ENCODE measurements at regions not wholly inside any gene's neighbourhood (a gene's known extent, or its start where the extent isn't known, plus 50 kb on each side); places are given as distances from the start of the nearest gene placed in this dataset.
"Not testable (repeated sequence)": the region's sequence is repeated elsewhere in the genome, so short reads cannot be mapped to it uniquely, and the experiment has no call there.

DNA sequence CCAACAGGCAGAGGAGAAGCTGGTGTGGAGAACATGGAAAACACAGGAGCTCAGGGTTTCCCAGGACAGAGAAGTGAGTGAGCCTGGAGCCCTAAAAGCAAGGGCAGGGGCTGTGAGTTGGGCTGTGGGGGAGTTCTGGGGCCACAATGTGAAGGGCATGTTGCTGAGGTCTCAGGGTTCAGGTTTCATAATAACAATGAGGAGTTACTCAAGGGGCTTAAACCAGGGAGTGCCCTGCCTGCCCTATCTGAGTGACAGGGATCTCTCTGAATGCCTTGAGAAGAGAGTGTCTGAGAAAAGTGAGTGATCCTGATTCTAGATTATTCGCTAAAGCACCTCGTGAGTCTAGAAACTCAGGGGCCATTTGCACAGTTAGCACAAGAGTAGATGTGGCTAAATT, 129.6 kb downstream of the VPREB1 start:
- no peak for DNase-seq

DNA sequence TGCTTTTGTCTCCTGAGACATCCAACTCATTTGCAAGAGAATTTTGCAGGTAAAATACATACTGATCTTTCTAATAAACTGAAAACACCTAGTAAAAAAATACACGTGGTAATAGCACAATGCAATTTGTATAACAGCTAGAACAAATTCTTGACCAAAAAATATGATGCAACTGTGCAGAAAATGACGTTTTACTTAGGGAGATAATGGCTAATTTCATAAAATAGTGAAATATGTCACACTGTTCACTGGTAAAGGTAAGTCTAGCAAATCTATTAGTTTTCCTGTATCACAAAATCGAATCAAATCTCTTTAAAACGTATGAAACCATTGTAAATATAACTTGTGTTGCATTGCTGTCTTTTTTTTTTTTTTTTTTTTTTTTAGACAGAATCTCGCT, 130.0 kb downstream of the VPREB1 start:
- DNase-seq = no peak

DNA sequence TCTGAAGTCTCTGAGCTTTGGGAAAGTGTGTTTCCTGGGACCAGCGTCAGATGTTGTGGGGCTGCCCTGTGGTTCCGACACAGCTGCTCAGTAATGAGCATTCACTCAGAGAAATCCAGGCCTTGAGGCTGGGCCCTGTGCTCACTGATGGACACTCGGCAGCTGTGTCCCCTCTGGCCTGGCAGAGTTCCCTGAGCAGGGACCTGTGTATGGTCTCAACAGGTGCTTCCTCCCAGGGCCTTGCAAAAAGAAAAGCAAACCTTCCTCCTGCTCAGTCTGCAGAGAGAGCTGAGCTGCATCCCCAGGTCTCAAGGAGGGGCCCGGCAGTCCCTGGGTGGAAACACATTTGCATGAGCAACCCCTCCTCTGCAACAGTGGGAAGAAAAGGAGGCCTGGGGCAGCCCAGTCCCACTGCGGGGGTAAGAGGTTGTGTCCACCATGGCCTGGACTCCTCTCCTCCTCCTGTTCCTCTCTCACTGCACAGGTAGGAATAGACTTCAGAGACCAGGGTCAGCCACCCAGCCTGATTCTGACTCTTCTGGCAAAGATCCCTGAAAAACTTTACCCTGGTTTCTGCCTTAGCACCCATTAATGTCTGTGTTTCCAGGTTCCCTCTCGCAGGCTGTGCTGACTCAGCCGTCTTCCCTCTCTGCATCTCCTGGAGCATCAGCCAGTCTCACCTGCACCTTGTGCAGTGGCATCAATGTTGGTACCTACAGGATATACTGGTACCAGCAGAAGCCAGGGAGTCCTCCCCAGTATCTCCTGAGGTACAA, 131.2 kb downstream of the VPREB1 start:
- DNase-seq = no peak

DNA sequence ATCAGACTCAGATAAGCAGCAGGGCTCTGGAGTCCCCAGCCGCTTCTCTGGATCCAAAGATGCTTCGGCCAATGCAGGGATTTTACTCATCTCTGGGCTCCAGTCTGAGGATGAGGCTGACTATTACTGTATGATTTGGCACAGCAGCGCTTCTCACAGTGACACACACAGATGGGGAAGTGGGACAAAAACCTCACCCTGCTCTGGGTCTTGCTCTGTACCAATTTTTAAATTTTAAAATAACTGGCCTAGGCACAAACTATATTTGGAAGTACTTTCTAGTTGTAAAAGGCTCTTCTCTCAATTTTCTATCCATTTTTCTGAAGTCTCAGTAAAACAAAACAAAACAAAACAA, 131.7 kb downstream of the VPREB1 start:
- DNase-seq = no peak

DNA sequence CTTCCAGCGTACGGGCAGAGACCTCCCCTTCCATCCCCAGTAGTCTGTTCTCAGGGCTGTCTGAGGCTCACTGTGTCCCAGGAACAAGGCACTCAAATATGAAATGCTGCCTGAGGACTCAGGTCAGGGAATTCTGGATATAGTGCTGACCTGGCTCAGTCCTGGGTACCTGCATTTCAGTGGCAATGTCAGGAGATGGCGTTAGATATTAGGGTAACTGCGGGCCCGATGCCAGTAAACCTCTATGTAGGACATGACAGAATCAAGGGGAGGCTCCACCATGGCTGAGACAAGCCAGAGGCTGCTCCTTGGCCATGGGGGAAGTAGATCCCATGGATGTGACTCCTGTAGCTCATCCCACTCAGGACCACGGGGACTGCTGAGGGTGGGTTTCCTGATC, 131.7 kb downstream of the ZNF280B start:
- DNase-seq = not testable (repeated sequence)

DNA sequence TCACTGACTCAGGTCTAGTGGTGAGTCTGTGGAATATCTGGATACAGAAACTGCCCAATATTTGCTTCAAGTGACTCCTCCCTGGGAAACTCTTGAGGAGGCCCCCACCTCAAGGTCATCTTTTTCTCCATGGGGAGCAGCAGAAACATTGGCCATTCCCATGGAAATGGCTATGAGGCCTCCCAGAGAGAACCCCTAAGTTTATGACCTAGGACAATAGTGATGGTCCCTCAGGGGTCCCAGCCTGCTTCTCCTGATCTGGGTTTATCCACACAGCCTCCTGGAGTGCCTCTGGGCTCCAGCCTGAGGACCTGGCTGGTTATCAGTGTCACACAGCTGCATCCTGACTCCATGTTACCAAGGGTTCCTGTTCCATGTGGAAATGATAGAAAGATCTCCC, 131.2 kb downstream of the ZNF280B start:
- DNase-seq = no peak

DNA sequence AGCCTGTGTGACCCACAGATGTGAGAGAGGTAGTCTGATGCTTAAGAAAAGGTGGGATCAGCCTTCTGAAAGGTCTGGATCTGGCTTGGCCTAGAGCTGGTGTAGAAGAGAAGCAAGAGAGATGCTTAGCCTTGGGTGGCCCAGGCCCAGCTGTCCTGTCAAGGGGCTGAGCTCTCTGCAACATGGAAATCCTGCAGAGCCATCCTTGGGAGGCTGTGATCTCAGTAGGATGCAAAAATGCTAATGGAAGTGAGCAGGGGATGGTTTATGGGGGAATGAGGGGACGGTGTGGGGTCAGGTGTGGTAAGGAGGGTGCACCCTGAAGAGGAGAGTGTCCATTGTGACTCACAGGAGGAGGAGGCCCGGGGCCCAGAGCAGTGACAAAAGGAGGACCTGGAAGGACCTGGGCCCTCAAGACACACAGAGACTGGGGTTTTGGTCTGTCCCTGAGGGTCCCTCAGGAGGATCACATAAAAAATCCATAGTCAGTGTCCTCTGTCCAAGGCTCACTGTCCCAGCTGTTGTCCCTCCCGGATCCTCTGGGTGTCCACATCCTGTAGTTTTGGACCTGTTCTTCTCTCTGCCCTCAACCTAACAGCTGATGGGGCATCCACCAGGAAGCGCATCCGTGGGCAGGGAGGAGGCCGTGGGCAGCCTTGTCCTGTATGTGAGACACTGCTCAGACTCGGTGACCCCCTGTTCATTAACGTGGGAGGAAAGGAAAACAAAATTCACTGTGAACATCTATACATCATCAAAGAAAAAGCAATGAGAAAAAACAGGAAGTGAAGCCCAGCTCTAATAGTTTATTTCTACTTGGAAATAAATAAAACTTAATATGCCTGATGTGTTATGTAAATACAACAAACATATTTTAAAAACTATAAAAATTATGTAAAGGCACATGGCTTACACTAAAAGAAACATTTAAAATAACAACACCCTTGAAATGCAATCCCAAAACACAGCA, 129.8 kb downstream of the ZNF280B start:
- DNase-seq = no peak

GRCh38 chr22:22380098-22381030, 128.2 kb downstream of the ZNF280B start:
- no peak for DNase-seq

GRCh38 chr22:22381292-22381691, 127.2 kb downstream of the ZNF280B start:
- not testable (repeated sequence) for DNase-seq

DNA sequence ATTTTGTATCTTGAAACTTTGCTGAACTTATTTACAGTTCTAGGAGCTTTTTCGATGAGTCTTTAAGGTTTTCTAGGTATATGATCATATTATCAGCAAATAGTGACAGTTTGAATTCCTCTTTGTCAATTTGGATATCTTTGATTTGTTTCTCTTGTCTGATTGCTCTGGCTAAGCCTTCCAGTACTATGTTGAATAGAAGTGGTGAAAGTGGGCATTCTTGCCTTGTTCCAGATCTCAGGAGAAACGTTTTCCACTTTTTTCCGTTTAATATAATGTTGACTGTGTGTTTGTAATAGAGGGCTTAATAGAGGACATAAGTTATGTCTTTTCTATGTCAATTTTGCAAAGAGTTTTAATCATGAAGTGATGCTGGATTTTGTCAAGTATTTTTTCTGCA, 124.3 kb downstream of the ZNF280B start:
- no peak for DNase-seq

GRCh38 chr22:22384668-22385244, 123.8 kb downstream of the ZNF280B start:
- DNase-seq = no peak

DNA sequence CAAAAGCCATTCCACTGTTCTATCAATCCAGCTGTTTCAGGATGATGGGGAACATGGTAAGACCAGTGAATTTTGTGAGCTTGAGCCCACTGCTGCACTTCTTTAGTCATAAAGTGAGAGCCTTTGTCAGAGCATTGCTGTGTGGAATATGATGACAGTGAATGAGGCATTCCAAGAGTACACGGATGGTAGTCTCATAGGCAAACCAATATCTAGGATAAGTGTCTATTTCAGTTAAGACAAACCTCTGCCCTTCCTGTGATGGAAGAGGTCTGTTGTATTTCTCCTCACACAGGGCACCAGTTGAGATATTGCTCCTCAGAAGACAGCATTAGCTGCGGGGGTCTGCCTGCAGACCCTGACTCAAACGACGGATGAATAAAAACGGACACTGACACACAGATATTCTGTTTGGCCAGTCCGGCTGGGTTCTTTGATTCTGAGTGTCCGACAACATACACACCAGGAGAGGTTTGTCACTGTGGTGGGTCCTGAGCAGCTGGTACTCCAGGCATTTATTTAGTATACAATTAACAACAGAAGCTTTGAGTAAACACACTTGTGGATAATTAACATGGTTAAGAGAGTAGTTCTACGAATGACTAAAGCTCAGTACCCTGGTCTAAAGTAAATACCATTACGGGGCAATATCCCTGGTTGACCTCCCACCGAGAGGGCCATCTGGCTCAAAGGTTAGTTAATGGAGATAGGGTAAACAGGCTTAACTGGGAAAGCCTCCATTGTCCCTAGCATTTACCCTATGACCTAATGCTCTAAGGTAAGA, 121.7 kb downstream of the ZNF280B start:
- no peak for DNase-seq

- no peak for DNase-seq
These were observed 121.2 kb downstream of the ZNF280B start for GRCh38 chr22:22387386-22387736.

GRCh38 chr22:22388090-22388489, 120.5 kb downstream of the ZNF280B start:
- DNase-seq = no peak

- DNase-seq = no peak
These were observed 120.0 kb downstream of the ZNF280B start for GRCh38 chr22:22388494-22388893.

- no peak for DNase-seq
These were observed 119.1 kb downstream of the ZNF280B start for GRCh38 chr22:22389467-22389866.

- DNase-seq = no peak
These were observed 117.6 kb downstream of the ZNF280B start for GRCh38 chr22:22390989-22391388.

DNA sequence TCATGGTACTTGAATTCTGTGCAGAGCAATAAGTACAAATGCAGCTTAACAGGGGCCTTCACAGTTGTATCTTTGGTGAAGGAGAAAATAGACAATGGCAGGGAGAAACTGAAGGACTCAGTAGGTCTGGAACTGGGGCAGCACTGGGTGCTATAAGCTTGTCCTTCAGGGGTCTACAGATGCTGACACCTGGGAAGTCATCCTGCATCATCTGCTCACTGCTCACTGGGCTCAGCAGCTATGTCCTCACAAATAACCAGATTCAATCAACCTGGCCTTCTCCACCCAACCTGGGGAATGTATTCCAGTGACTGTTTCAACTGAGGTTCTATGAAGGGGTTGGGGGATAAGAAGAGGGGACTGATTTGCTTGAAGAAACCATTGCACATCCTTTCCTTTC, 117.0 kb downstream of the ZNF280B start:
- no peak for DNase-seq

GRCh38 chr22:22392131-22392530, 116.4 kb downstream of the ZNF280B start:
- DNase-seq = no peak

- no peak for DNase-seq
These were observed 114.0 kb downstream of the ZNF280B start for GRCh38 chr22:22394591-22394990.

- no peak for DNase-seq
These were observed 113.3 kb downstream of the ZNF280B start for GRCh38 chr22:22395245-22395644.

DNA sequence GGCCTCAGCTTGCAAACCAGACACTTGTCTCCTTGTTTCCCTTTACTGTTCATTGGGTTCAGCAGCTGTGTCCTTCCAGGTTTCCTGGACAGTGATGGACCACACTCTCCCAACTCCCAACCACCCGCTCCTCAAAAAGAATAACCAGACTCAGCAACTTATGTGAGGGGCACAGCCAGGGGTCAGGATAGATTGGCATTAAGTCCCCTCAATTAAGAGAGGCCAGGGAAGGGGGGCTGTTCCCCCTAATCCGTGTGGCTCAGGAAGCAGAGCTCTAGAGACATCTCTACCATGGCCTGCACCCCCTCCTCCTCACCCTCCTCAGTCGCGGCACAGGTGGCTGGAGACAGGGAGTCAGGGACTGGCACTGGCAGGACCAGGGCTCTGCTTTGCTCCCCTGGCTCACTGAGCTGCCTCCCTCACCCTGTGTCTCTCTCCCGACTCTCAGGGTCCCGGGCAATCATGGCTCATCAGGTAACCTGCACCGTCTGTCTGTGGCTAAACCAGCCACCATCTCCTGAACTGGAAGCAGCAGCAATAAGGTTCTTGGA, 111.7 kb downstream of the ZNF280B start:
- no peak for DNase-seq

Measured in NCI-H1436 treated with DMSO at 0.1 percent for 48 hours (cell line).